HG03575 (cell line): ENCODE measurements at regions not wholly inside any gene's neighbourhood (a gene's known extent, or its start where the extent isn't known, plus 50 kb on each side); places are given as distances from the start of the nearest gene placed in this dataset.

ENCODE experiments used
- ATAC-seq: cut with Tn5 transposase; IDR thresholded peaks from one replicate; pipeline ENCODE4 v1.9.1; 2021; ENCODE audit not compliant: unreplicated experiment, insufficient number of reproducible peaks, low FRiP score; ENCODE audit errors: extremely low read depth

- no peak for ATAC-seq
Observed at GRCh38 chr6:168736039-168736438, 295.1 kb downstream of the SMOC2 start.

GRCh38 chr6:168735268-168735949, 294.4 kb downstream of the SMOC2 start:
- no peak for ATAC-seq

- ATAC-seq, result no peak
Observed at GRCh38 chr6:168734523-168734922, 293.5 kb downstream of the SMOC2 start.

DNA sequence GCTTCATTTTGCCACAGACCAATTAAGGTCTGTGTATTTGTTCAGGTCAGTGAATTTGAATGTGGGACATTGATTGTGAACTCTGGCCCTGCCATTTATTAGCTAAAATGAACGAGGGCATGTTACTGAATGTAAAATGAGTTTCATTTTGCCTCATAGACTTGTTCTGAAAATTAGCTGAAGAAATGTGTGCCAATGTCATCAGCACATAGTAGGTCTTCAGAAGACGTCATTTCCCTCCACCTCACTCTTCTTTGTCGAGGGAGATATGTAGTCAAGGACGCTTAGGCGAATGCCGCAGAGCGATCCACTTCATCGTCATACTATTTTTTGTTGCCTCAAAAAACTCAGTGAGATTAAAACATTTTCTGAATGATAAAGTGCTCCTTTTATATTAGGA, 291.7 kb downstream of the SMOC2 start:
- no peak for ATAC-seq

- ATAC-seq, result no peak
Observed at GRCh38 chr6:168730931-168731716, 290.1 kb downstream of the SMOC2 start.

GRCh38 chr6:168728056-168728455, 287.1 kb downstream of the SMOC2 start:
- ATAC-seq, result no peak

GRCh38 chr6:168726312-168726856, 285.4 kb downstream of the SMOC2 start:
- no peak for ATAC-seq

GRCh38 chr6:168725802-168726201, 284.8 kb downstream of the SMOC2 start:
- ATAC-seq, result no peak

- no peak for ATAC-seq
Observed at GRCh38 chr6:168724669-168725570, 283.9 kb downstream of the SMOC2 start.

DNA sequence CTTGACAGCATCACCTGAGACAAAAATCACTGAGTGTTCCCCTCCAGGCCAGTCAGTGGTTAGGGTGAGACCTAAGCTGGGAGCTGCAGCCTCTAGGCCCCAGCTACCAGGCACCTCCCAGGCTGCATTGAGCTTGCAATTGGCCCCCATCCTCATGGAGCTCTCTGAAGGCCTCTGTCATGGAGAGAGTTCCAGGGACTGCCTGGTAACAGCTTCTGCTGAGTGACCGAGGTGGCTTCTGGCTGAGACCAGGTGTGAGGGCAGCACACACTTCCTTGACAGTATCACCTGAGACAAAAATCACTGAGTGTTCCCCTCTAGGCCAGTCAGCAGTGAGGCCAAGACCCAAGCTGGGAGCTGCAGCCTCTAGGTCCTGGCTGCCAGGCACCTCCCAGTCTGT, 283.0 kb downstream of the SMOC2 start:
- ATAC-seq, result no peak

- no peak for ATAC-seq
Observed at GRCh38 chr6:168722397-168722796, 281.4 kb downstream of the SMOC2 start.

GRCh38 chr6:168721571-168721970, 280.6 kb downstream of the SMOC2 start:
- ATAC-seq, result no peak

DNA sequence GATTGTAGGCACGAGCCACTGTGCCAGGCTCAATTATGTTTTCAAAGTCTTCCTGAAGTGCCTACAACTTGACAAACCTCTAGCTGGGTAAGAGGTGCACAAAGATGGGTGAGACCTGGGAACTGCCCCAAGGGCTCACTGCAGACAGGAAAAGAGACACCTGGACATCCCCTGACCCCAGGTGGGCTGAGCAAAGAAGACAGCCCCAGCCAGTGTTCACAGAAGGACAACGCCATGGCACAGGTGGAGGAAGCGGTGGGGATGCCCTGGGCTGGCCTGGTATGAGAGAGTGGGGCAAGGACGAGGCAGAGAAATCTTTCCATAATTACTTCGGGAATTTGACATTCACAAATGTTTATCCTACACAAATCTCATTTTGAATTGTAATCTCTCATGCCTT, 278.9 kb downstream of the SMOC2 start:
- no peak for ATAC-seq

- no peak for ATAC-seq
Observed at GRCh38 chr6:168718821-168719475, 278.0 kb downstream of the SMOC2 start.
